NCI-H1105 (cell line): ENCODE measurements at regions not wholly inside any gene's neighbourhood (a gene's known extent, or its start where the extent isn't known, plus 50 kb on each side); places are given as distances from the start of the nearest gene placed in this dataset.
"Not testable (repeated sequence)": the region's sequence is repeated elsewhere in the genome, so short reads cannot be mapped to it uniquely, and the experiment has no call there.

Experiments used
- DNase-seq: peaks from one replicate; lab custom pipeline; 2025; lab: John Stamatoyannopoulos, UW

DNA sequence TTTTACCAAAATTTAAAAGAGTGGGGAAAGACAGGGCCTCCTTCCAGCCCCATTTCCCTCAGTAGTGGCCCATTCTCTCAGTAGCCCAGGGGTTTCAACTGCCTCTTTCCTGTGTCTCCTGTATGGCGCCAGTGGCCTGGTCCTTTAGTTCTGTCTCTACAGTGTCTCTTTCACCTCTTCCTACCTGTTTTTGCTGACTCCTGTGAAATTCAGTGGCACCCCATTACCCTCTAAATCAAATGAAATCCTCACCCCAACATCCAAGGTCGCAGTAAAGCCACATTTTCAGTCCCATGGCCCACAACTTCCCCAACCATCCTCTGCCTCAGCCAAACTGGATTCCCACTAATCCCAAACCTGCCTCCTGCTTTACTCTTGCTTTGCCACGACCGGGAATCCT, 200.7 kb downstream of the IPMK start:
- no peak for DNase-seq

- DNase-seq, result no peak
These were observed 201.6 kb downstream of the IPMK start for GRCh38 chr10:58066126-58066525.

DNA sequence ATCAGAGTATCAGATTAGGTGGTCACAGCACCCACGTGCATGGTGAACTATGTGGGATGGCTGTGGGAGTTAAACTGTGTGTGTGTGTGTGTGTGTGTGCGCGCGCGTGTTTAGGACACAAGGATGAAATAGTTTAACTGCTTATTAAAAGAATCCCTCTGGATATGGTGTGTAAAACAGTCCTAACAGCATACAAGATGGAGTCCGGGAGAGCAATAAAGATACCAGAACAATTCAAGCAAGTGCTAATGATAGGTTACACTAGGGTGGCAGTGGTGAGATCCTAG, 202.2 kb downstream of the IPMK start:
- DNase-seq, result no peak

GRCh38 chr10:58064714-58065528, 202.8 kb downstream of the IPMK start:
- no peak for DNase-seq

- DNase-seq, result no peak
These were observed 203.7 kb downstream of the IPMK start for GRCh38 chr10:58063861-58064480.

- not testable (repeated sequence) for DNase-seq
These were observed 209.0 kb downstream of the IPMK start for GRCh38 chr10:58058683-58059082.

DNA sequence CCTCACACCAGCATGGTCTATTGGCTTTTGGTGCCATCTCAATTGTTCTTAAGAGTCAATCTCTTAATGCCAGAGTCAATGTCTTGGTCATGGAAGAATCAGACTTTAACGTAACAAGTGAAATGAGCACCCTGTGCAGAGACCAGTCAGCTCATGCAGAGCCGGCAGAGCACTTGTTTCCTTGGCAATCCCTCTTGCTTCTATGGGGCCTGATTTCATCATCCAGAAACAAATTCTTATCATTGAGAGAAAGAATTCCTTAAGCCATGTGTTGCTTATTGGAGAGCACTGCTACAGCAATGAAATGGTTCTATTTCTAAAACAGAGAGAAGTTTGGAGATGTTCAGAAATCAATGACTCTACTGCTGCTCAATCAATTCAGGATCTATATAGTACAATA, 212.8 kb downstream of the IPMK start:
- no peak for DNase-seq

DNA sequence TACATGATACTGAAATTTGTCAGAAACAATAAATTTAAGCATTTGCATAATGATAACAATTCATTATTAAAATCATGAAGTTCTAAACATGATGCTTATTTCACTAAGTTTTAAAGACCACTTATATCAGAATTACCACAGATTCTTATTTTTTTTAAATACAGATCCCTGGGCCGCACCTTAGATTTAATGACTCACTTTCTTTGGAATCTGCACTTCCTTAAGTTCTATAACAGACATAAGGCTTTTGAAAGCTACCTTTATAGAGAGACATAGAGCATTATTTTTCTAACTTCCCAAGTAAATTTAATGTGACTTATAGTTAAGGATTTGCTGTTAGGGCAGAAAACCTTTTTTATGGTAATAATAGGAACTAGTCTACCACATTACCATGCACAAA, 214.9 kb downstream of the IPMK start:
- no peak for DNase-seq

- no peak for DNase-seq
These were observed 217.1 kb downstream of the IPMK start for GRCh38 chr10:58050575-58050974.

GRCh38 chr10:58048936-58049335, 218.8 kb downstream of the IPMK start:
- no peak for DNase-seq

DNA sequence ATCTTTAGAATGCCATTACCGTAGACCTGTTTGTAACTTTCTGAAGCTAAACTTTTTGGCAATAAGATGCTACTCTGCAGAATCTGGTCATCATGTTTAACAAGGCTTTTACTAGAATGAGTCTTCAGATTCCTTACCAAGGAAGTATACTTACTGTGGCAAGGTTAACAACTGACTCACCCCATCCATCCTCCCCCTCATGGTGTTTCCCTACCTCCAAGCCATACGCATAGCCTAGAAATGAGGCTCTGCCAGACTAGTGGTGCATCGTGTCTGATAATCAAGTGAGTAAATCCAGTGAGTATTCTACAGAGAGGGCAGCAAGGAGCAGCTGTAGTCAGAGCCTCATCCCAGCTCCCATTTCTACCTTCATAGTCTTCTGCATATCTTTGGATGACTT, 223.6 kb downstream of the IPMK start:
- DNase-seq, result no peak

GRCh38 chr10:58041901-58042300, 225.8 kb downstream of the IPMK start:
- no peak for DNase-seq

DNA sequence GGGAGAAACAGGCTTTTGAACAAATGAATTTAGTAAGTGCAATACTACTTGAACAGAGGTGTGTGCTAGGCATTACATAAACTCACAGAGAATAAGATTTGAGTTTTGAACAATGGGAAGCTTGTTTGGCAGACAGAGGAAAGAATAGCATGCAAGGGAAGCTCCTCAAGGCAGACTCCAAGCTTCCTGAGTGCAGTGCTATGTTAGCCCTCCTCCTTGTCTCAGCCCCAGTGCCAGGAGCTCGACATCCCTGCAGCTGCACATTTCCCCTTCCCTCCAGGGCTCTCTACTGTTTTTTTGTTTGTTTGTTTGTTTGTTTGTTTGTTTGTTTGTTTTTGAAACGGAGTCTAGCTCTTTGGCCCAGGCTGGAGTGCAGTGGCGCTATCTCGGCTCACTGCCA, 237.5 kb downstream of the IPMK start:
- no peak for DNase-seq

DNA sequence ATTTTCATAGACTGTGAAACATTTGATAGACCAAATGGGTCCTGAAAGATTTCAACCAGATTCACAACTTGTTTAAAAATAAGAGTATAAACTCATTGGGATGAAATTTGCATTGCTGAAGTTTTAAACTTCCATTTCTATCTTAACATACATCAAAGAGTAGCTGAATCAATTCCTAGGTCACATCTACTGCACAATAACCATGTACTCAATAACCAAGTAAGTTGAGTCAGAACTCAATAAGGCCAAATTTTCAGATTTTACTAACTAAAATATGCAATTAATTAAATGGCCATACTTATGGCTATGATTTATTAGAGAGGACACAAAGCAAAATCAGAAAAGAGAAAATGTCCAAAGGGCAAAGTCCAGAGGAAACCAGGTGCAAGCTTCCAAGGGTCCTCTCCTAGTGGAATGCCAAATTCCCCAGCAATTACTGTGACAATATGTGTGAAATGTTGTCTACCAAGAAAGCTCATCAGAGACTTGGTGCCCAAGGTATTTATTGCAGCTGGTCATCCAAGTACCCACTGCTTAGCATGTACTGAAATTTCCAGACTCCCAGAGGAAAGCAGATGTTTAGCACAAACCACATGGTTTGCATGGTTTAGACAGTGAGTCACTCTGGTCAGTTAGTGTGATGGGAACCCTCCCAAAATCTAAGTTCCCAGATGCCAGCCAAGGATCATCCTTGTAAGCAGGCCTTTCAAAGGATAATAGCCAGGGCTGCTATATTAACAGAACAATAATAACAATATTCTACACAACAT, 238.9 kb downstream of the IPMK start:
- no peak for DNase-seq

DNA sequence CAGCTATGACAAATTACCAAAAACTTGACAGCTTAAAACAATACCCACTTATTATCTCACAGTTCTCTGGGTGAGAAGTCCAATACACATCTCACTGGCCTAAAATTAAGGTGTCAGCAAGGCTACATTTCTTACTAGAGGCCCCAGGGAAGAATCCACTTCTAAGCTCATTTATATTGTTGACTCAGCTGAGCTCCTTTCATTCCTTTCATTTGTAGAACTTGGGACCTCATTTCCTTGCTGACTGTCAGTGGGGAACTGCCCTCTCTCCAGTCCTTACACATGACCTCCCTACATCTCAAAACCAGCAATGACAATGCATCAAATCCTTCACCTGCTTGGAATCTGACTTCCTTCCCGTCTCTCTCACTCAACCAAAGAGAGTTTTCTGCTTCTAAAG, 240.3 kb downstream of the IPMK start:
- no peak for DNase-seq

GRCh38 chr10:58026036-58026435, 241.7 kb downstream of the IPMK start:
- no peak for DNase-seq

GRCh38 chr10:58023341-58024073, 244.2 kb downstream of the IPMK start:
- no peak for DNase-seq

GRCh38 chr10:58019863-58020537, 247.7 kb downstream of the IPMK start:
- DNase-seq, result no peak

- DNase-seq, result no peak
These were observed 249.9 kb downstream of the IPMK start for GRCh38 chr10:58017719-58018367.

- DNase-seq, result no peak
These were observed 251.1 kb downstream of the IPMK start for GRCh38 chr10:58016614-58017013.

GRCh38 chr10:58014436-58014835, 253.3 kb downstream of the IPMK start:
- no peak for DNase-seq
